Hepatocyte (in vitro differentiated cells): ENCODE measurements at regions not wholly inside any gene's neighbourhood (a gene's known extent, or its start where the extent isn't known, plus 50 kb on each side); places are given as distances from the start of the nearest gene placed in this dataset.

Experiments used
- DNase-seq: peaks from one replicate; pipeline ENCODE4 v3.0.0-alpha.2; 2016; ENCODE audit warnings: low spot score
- H2AFZ ChIP-seq: fragments of 200-600 bp; sonication (generic); 2 replicates; pipeline ENCODE4 v1.6.0; 2016; ENCODE audit warnings: antibody characterized with exemption, mild to moderate bottlenecking
- H3K27ac ChIP-seq: fragments of 200-600 bp; sonication (generic); 2 replicates; pipeline ENCODE4 v1.5.1; 2016; ENCODE audit warnings: mild to moderate bottlenecking
- H3K27me3 ChIP-seq: fragments of 200-600 bp; sonication (generic); 2 replicates; pipeline ENCODE4 v1.6.1; 2016
- H3K36me3 ChIP-seq: fragments of 200-600 bp; sonication (generic); replicated peaks from 2 replicates; pipeline ENCODE4 v1.5.1; 2016; ENCODE audit warnings: low read depth; ENCODE audit not compliant: insufficient read depth
- H3K4me1 ChIP-seq: fragments of 200-600 bp; sonication (generic); 2 replicates; pipeline ENCODE4 v1.5.1; 2016; ENCODE audit warnings: mild to moderate bottlenecking, moderate library complexity; ENCODE audit not compliant: insufficient read depth
- H3K4me2 ChIP-seq: fragments of 200-600 bp; sonication (generic); 2 replicates; pipeline ENCODE4 v1.6.0; 2016
- H3K4me3 ChIP-seq: fragments of 200-600 bp; sonication (generic); 2 replicates; pipeline ENCODE4 v1.5.1; 2016; ENCODE audit warnings: mild to moderate bottlenecking
- H3K79me2 ChIP-seq: fragments of 200-600 bp; sonication (generic); 2 replicates; pipeline ENCODE4 v1.6.0; 2017; ENCODE audit warnings: mild to moderate bottlenecking
- H3K9me2 ChIP-seq: fragments of 200-600 bp; sonication (generic); replicated peaks from 2 replicates; pipeline ENCODE4 v1.6.0; 2017; ENCODE audit warnings: mild to moderate bottlenecking; ENCODE audit not compliant: insufficient read depth
- H3K9me3 ChIP-seq: fragments of 200-600 bp; sonication (generic); 2 replicates; pipeline ENCODE4 v1.5.1; 2016; ENCODE audit warnings: low read depth, mild to moderate bottlenecking
- H4K20me1 ChIP-seq: fragments of 200-600 bp; sonication (generic); 2 replicates; pipeline ENCODE4 v1.6.0; 2016; ENCODE audit warnings: mild to moderate bottlenecking; ENCODE audit not compliant: insufficient read depth, poor library complexity, severe bottlenecking
- CTCF ChIP-seq: fragments of 200-600 bp; sonication (generic); IDR thresholded peaks from 2 replicates; pipeline ENCODE4 v1.5.1; 2016; ENCODE audit warnings: antibody characterized with exemption, mild to moderate bottlenecking; ENCODE audit not compliant: poor library complexity
- EZH2 ChIP-seq: fragments of 200-600 bp; sonication (generic); IDR thresholded peaks from 2 replicates; pipeline ENCODE4 v1.6.1; 2016; ENCODE audit warnings: antibody characterized with exemption, mild to moderate bottlenecking, borderline replicate concordance
- EZH2phosphoT487 ChIP-seq: fragments of 200-600 bp; sonication (generic); IDR thresholded peaks from one replicate; pipeline ENCODE4 v1.6.1; 2018; ENCODE audit warnings: antibody characterized with exemption, mild to moderate bottlenecking, low read depth, moderate library complexity; ENCODE audit not compliant: unreplicated experiment, severe bottlenecking
- WGBS: methylation state at CpG from one replicate; pipeline ENCODE4 v1.1.6; 2016; ENCODE audit warnings: low lambda C conversion rate; ENCODE audit errors: missing lambda C conversion rate; 5-methylcytosine and 5-hydroxymethylcytosine counted together

- Histone ChIP-seq H3K9me3 (no peaks in the 10 kb centered on the region), H3K27ac (no peak overlapping the region), H2AFZ (no peak overlapping the region), H3K27me3 (no peaks in the 10 kb centered on the region), H3K4me3 (no peak overlapping the region), H3K4me2 (no peak overlapping the region), H3K79me2 (no peaks in the 10 kb centered on the region), H3K4me1 (peaks cover 11% of the 10 kb centered on the region), H3K9me2 (no peaks in the 10 kb centered on the region), H3K36me3 (no peaks in the 10 kb centered on the region), H4K20me1 (no peaks in the 10 kb centered on the region)
- TF ChIP-seq EZH2 (no peak), EZH2phosphoT487 (no peak), CTCF (no peak)
- no peak for DNase-seq
These were observed 103.9 kb upstream of the COL24A1 start for GRCh38 chr1:86260476-86260875.

GRCh38 chr1:86259390-86259789 is 102.8 kb upstream of the COL24A1 start:
- Histone ChIP-seq H3K4me2 (no peak overlapping the region), H3K9me3 (no peaks in the 10 kb centered on the region), H3K27me3 (no peaks in the 10 kb centered on the region), H3K27ac (peak overlapping the region; percentile 63), H3K36me3 (no peaks in the 10 kb centered on the region), H3K4me1 (peaks cover 11% of the 10 kb centered on the region), H4K20me1 (no peaks in the 10 kb centered on the region), H3K9me2 (no peaks in the 10 kb centered on the region), H3K79me2 (no peaks in the 10 kb centered on the region), H2AFZ (no peak overlapping the region), H3K4me3 (no peak overlapping the region)
- no peak for DNase-seq
- no peak for TF ChIP-seq EZH2phosphoT487
- no peak for TF ChIP-seq CTCF
- TF ChIP-seq EZH2: no peak
- WGBS: 75% methylated on average over 1 of the region's 1 CpG

GRCh38 chr1:86258101-86258500 is 101.5 kb upstream of the COL24A1 start:
- Histone ChIP-seq H3K36me3 (no peaks in the 10 kb centered on the region), H2AFZ (no peak overlapping the region), H3K4me2 (no peak overlapping the region), H4K20me1 (no peaks in the 10 kb centered on the region), H3K9me3 (no peaks in the 10 kb centered on the region), H3K27ac (peak overlapping the region; percentile 41), H3K79me2 (no peaks in the 10 kb centered on the region), H3K9me2 (no peaks in the 10 kb centered on the region), H3K27me3 (no peaks in the 10 kb centered on the region), H3K4me1 (peaks cover 11% of the 10 kb centered on the region), H3K4me3 (no peak overlapping the region)
- WGBS: 57% methylated on average over 1 of the region's 1 CpG
- DNase-seq: no peak
- TF ChIP-seq CTCF (no peak), EZH2 (no peak)

GRCh38 chr1:86247597-86248279 is 91.2 kb upstream of the COL24A1 start:
- H3K36me3 ChIP-seq: no peaks in the 10 kb centered on the region
- no peak overlapping the region for H3K4me3 ChIP-seq
- no peaks in the 10 kb centered on the region for H3K9me3 ChIP-seq
- no peak overlapping the region for H2AFZ ChIP-seq
- H3K79me2 ChIP-seq: no peaks in the 10 kb centered on the region
- DNase-seq: no peak
- no peaks in the 10 kb centered on the region for H3K9me2 ChIP-seq
- H3K27me3 ChIP-seq: no peaks in the 10 kb centered on the region
- H3K27ac ChIP-seq: no peak overlapping the region
- WGBS: 84% methylated on average over 6 of the region's 6 CpGs
- H3K4me1 ChIP-seq: no peaks in the 10 kb centered on the region
- H3K4me2 ChIP-seq: no peak overlapping the region
- H4K20me1 ChIP-seq: no peaks in the 10 kb centered on the region
- TF ChIP-seq EZH2: no peak
- TF ChIP-seq EZH2phosphoT487: no peak
- no peak for TF ChIP-seq CTCF
